H54 (cell line): ENCODE measurements at regions not wholly inside any gene's neighbourhood (a gene's known extent, or its start where the extent isn't known, plus 50 kb on each side); places are given as distances from the start of the nearest gene placed in this dataset.
"Not testable (repeated sequence)": the region's sequence is repeated elsewhere in the genome, so short reads cannot be mapped to it uniquely, and the experiment has no call there.

Source experiments
- DNase-seq: peaks from one replicate; pipeline ENCODE4 v3.0.0; 2011; ENCODE audit warnings: low spot score, mixed read lengths; ENCODE audit not compliant: insufficient read length
- FAIRE-seq: peaks from 3 replicates; lab custom pipeline; 2011; peaks lifted over from hg19 to GRCh38; lab: Jason Lieb, UNC
- POLR2A ChIP-seq: IDR thresholded peaks from 2 replicates; pipeline ENCODE4 v1.6.1; 2011; ENCODE audit warnings: low read depth, mild to moderate bottlenecking, low read length

DNA sequence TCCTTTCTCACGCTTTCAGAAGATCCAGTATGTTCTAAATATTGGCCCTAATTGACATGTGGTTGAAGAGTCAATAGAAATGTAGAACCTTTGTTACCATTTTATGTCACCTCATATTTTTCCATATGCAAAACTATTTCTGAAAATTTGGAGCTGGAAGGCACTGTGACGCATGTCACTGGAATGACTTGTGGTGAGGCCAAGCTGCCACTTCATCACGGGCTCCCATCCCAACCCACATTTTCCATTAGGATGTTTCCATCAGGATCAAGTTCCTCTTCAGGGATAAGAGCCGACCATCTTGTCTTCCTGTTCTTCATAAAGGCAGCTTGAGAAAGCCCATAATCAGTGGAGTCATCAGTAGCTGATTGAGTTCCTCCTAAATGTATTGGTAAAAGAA, 1241.7 kb downstream of the GATA3 start:
- DNase-seq = no peak

GRCh38 chr10:9297580-9297979, 1243.1 kb downstream of the GATA3 start:
- FAIRE-seq = no peak
- no peak for TF ChIP-seq POLR2A
- DNase-seq = no peak

More for the DNA sequence above, 1241.7 kb downstream of the GATA3 start:
- no peak for TF ChIP-seq POLR2A
- no peak for FAIRE-seq

DNA sequence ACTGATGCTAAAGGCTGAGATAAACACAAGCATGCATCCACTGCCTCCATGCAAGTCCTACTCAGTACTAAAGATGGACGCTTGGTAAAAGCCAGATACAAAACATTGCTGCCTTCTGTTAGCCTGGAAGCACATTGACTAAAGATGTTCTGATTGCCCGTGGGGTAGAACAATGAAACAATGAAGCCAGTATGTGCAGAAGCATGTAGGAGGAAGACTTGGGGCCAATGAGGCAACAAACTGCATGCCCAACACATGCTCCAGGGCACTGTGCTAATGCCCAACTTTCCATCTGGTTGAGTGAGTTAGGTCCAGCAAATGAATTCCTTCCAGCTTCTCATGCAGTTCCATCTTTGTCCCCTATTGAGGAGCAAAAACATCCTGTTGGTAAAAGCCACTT, 1245.5 kb downstream of the GATA3 start:
- no peak for DNase-seq
- no peak for FAIRE-seq
- TF ChIP-seq POLR2A = no peak

GRCh38 chr10:9301148-9301547, 1246.7 kb downstream of the GATA3 start:
- no peak for FAIRE-seq
- no peak for DNase-seq
- TF ChIP-seq POLR2A = no peak

GRCh38 chr10:9301554-9301953, 1247.1 kb downstream of the GATA3 start:
- DNase-seq (no peak), FAIRE-seq (no peak)
- no peak for TF ChIP-seq POLR2A

DNA sequence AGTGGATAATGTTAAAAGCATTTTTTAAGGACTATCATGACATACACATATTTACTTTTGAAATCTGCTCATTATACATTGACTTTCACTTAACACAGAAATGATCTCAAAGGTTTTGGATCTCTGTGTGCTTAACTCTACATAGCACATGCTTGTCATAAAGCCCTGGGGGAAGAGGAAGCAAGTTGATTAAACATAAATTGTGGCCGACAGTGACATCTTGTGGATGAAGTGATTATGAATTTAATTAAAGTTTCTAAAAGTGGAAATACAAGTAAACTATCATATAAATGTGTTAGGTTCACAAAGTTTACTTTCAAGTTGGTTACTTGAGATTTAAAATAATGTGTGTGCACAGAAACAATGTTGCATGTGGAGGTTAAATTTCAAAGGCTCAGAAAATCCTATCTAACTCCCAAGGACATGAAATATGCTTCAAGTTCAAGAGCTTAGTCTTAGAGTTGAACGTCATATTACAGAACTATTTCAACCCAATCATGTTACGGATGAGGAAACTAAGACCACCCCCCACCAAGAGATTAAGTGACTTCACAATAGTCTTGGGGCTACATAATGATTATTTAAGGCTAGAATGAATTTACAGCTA, 1247.8 kb downstream of the GATA3 start:
- TF ChIP-seq POLR2A = no peak
- FAIRE-seq = peak; percentile 64
- no peak for DNase-seq

- no peak for TF ChIP-seq POLR2A
- no peak for DNase-seq
- FAIRE-seq = no peak
Measured at GRCh38 chr10:9305018-9305655, 1250.6 kb downstream of the GATA3 start.

DNA sequence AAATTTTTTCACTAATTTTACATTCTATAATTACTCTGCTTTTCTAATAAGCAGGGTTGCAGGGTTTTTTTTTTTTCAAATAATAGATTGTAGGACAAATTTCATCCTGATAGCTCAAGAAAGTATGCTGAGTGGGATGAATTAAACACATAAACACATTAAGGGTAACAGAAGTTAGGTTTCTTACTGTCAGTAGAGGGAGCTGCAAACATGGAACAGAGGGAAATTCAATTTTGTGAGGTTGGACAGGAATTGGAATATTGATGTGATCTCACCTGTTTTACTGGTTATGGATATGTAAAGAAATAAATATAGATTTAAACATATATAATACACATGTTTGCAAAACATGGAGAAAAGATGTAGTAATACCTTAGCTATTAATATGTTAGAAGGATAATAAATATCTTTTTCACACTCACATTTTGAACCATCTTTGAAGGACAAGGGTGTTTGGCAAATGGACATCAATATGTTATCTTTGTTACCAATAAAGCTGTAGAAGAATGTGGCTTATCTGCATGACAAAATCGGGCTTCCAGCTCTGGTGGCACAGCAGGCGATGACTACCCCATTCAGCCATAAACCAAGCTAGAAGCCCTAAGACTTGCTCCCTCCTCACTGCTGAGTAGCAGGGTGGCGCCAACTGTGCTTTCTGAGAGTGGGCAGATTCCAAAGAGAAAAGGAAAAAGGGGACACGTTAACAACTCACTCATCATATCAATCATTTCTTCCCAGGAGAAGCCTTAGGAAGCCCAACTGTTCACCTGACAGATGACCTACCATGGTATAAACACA, 1257.4 kb downstream of the GATA3 start:
- FAIRE-seq = no peak
- DNase-seq = no peak
- TF ChIP-seq POLR2A = no peak

DNA sequence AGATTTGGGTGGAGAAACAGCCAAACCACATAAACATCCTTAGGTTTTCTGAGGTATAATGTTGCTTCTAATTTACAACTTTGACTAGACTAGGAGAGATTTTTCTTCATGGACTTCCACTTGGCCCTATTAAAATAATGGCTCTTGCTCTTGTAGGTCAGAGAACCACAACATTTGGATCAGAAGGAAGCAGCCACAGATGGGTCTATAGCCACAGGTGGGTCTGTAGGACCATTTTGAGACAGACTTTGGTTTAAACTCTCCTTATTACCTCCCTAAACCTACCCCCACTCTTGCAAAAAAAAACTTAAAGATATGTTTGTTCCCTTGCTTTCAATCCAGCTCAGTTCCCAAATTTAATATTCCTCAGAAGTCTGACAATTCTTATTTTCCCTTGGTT, 1260.8 kb downstream of the GATA3 start:
- FAIRE-seq = no peak
- DNase-seq = no peak

GRCh38 chr10:9331583-9332008, 1277.1 kb downstream of the GATA3 start:
- FAIRE-seq (peak; percentile 76), DNase-seq (peak; percentile 19)
- TF ChIP-seq POLR2A = no peak

More for the DNA sequence above, 1260.8 kb downstream of the GATA3 start:
- TF ChIP-seq POLR2A = no peak

DNA sequence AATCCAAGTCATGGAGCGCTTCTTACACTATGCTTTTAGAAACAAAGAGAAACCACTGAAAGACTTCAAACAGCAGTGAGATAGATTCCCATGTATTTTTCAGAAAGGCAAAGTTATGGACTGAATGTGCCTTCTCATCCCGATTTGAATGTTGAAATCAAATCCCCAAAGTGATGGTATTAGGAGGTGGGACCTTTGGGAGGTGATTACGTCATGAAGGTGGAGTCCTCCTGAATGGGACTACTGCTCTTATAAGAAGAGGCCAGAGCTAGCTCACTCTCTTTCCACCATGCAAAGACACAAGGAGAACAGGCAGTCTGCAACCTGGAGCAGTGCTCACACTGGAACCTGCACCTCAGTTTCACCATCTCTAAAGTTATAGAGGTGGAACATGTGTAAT, 1279.8 kb downstream of the GATA3 start:
- TF ChIP-seq POLR2A = no peak
- no peak for FAIRE-seq
- no peak for DNase-seq

DNA sequence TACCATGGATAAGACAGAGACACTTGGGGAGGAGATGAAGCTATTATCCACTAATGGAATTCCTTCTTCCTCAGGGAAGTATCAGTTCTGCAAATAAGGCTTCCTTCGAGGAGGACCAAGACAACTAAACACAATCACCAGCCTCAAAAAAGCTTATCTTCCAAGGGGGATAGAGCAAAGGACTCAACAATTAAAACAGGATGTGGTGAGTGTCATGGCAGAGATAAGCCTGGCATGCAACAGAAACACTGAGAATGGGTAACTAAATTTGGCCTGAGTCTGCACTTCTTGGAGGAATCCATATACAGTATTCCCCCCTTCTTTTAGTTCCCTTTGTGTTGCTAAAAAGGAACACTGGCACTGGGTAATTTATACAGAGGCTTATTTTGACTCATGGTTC, 1285.2 kb downstream of the GATA3 start:
- FAIRE-seq = no peak
- no peak for TF ChIP-seq POLR2A
- DNase-seq = no peak

DNA sequence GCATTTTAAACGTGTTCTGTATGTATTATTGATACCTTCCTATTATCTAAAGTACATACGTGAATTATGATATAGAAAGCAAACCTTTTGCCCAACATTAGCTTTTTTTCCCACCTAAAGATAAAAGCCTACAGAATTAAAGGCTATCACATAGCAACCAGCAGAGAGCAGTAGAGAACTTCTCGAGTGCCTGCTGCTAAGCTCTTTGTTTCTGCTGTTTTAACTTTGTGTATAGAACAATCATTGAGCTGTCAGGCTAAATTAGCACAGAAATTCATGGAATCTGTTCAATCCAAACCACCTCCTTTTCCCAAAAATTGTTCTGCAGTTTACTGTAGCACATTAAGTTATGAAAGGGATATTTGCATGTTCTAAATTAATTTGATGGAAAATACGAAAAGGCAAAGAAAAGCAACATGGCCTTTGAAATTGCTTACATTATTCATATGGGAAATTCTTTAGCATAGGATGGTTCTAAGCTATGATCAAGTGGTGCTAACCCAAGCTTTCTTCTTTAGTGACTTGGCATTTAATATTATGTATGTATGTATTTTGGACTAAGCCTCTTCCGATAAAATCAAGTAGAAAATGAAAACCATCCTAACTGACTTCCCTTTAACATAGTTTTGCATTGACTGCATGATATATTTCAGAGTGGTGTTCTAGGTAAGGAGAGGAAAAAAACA, 1288.5 kb downstream of the GATA3 start:
- DNase-seq (no peak), FAIRE-seq (no peak)
- no peak for TF ChIP-seq POLR2A

DNA sequence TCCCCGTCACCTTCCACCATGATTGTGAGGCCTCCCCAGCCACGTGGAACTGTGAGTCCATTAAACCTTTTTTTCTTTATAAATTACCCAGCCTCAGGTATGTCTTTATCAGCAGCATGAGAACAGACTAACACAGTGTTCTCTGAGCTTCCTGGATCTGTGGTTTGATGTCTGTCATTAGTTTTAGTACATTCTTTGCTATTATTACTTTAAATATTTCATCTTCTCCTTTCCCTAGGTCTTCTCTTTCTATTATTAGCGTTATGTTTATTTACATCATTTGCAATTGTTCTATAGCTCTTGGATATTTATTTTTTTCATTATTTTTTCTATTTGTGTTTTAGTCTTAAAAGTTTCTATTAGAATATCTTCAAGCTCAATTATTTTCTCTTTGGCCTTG, 1293.4 kb downstream of the GATA3 start:
- FAIRE-seq, DNase-seq: not testable (repeated sequence)
